Esophagus muscularis mucosa (tissue), 4 donors: ENCODE measurements at regions not wholly inside any gene's neighbourhood (a gene's known extent, or its start where the extent isn't known, plus 50 kb on each side); places are given as distances from the start of the nearest gene placed in this dataset.

Experiments
- DNase-seq: peaks from one replicate; pipeline ENCODE4 v3.0.0-alpha.2; 2017; ENCODE audit errors: extremely low spot score
- H3K27ac ChIP-seq, 4 donors: fragments of 200-600 bp; sonication (generic); replicated peaks in 1 of 4; 1 replicate in 3 of 4; 2 replicates in 1 of 4; pipeline ENCODE4 v1.5.1; 2016 to 2019; ENCODE audit warnings: mild to moderate bottlenecking in 1 of 4
- H3K27me3 ChIP-seq, 4 donors: fragments of 200-600 bp; sonication (generic); one replicate each; pipeline versions ENCODE4 v1.5.1 to v1.6.0; 2016 to 2019
- H3K36me3 ChIP-seq, 4 donors: fragments of 200-600 bp; sonication (generic); one replicate each; pipeline ENCODE4 v1.5.1; 2016 to 2019
- H3K4me1 ChIP-seq, 4 donors: fragments of 200-600 bp; sonication (generic); one replicate each; pipeline ENCODE4 v1.5.1; 2016 to 2019
- H3K4me3 ChIP-seq, 4 donors: fragments of 200-600 bp; sonication (generic); 1 replicate in 2 of 4; 2 replicates in 2 of 4; pipeline ENCODE4 v1.5.1; 2016 to 2019; ENCODE audit warnings: mild to moderate bottlenecking in 4 of 4, moderate library complexity in 1 of 4
- H3K9me3 ChIP-seq, 4 donors: fragments of 200-600 bp; sonication (generic); 1 replicate in 3 of 4; 2 replicates in 1 of 4; pipeline ENCODE4 v1.5.1; 2016 to 2019
- EP300 ChIP-seq: sonication (generic); formaldehyde crosslinking; IDR thresholded peaks from one replicate; pipeline ENCODE4 v1.6.1; 2017; ENCODE audit warnings: antibody characterized with exemption
- POLR2A ChIP-seq: fragments of 450-650 bp; IDR thresholded peaks from one replicate; pipeline ENCODE4 v1.6.1; 2017; ENCODE audit warnings: antibody characterized with exemption, moderate library complexity, mild to moderate bottlenecking, low read depth
- POLR2AphosphoS5 ChIP-seq, 2 donors: sonication (generic); formaldehyde crosslinking; IDR thresholded peaks; one replicate each; pipeline ENCODE4 v1.6.1; 2017; ENCODE audit warnings: antibody characterized with exemption in 2 of 2
- WGBS: methylation state at CpG from one replicate; pipeline ENCODE4 v1.1.5; 2018; 5-methylcytosine and 5-hydroxymethylcytosine counted together
- intact Hi-C: fragments of 100-400 bp; cut with DNase I; formaldehyde crosslinking; loops from one replicate; pipeline ENCODE4 v1.15.1; 2023
- TF ChIP-seq, protein P1 (sequence below), 3 experiments: fragments of 200-600 bp in 2 of 3; fragments of 450-650 bp in 1 of 3; sonication (generic) in 2 of 3; IDR thresholded peaks; one replicate each; pipeline ENCODE4 v1.5.1; 2017 to 2019; ENCODE audit warnings: antibody characterized with exemption in 3 of 3, mild to moderate bottlenecking in 2 of 3, moderate library complexity in 1 of 3

DNA sequence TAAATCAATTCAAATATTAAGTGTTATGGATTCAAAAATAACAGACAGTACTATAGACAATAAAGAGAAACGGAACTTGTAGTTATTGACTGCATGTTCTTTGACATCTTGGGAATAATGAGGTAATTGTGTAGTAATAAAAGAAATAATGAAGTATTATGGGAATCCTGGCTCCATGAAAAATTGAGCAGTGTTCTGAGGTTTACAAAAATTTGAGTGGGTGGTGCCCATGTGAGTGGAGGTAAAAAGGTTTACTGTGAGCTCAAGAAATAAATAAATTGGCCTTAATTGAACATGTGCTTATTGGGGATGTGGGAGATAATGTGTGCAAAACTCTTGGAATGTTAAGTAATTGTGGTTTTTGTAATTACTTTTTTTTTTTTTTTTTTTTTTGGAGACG is 1013.7 kb upstream of the GJE1 start:
- no peak overlapping the region for H3K27ac ChIP-seq
- 66% methylated on average over 2 of the region's 2 CpGs for WGBS
- no peaks in the 10 kb centered on the region for H3K27me3 ChIP-seq
- H3K4me1 ChIP-seq: peaks cover 0 to 9% (median 3%) of the 10 kb centered on the region in 4 donors
- TF ChIP-seq POLR2AphosphoS5 (IDR thresholded peaks at IDR 0.05) (no peak), EP300 (no peak), POLR2A (no peak)
- TF ChIP-seq, protein P1, sequence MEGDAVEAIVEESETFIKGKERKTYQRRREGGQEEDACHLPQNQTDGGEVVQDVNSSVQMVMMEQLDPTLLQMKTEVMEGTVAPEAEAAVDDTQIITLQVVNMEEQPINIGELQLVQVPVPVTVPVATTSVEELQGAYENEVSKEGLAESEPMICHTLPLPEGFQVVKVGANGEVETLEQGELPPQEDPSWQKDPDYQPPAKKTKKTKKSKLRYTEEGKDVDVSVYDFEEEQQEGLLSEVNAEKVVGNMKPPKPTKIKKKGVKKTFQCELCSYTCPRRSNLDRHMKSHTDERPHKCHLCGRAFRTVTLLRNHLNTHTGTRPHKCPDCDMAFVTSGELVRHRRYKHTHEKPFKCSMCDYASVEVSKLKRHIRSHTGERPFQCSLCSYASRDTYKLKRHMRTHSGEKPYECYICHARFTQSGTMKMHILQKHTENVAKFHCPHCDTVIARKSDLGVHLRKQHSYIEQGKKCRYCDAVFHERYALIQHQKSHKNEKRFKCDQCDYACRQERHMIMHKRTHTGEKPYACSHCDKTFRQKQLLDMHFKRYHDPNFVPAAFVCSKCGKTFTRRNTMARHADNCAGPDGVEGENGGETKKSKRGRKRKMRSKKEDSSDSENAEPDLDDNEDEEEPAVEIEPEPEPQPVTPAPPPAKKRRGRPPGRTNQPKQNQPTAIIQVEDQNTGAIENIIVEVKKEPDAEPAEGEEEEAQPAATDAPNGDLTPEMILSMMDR (IDR thresholded peaks at IDR 0.05): no peak
- no peak overlapping the region for H3K4me3 ChIP-seq
- DNase-seq: no peak
- no peaks in the 10 kb centered on the region for H3K9me3 ChIP-seq
- intact Hi-C loops: no loop called here
- H3K36me3 ChIP-seq: no peaks in the 10 kb centered on the region

DNA sequence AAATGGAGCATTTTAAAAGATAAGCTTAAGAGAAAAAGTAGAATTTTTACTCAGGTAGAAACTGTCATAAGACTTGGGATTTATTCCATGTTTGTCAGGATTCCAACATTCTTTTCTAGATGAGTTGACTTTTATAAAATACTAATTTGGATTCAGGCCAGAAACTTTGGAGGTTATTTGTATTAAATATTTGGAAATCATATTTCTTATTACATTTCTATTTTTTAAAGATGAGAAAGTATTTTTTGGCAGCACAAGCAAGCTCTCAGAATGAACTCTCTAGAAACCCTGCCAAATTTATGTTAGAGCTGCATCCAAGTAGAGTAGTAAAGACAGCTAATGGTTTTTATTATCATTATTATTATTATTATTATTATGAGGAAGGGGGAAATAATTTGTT is 1014.9 kb upstream of the GJE1 start:
- H3K27me3 ChIP-seq: no peaks in the 10 kb centered on the region
- no peaks in the 10 kb centered on the region for H3K36me3 ChIP-seq
- no peak overlapping the region for H3K27ac ChIP-seq
- H3K9me3 ChIP-seq: no peaks in the 10 kb centered on the region
- no peak for DNase-seq
- intact Hi-C loops: no loop called here
- H3K4me1 ChIP-seq: peaks cover 0 to 9% (median 3%) of the 10 kb centered on the region in 4 donors
- no peak for TF ChIP-seq POLR2A
- H3K4me3 ChIP-seq: no peak overlapping the region

DNA sequence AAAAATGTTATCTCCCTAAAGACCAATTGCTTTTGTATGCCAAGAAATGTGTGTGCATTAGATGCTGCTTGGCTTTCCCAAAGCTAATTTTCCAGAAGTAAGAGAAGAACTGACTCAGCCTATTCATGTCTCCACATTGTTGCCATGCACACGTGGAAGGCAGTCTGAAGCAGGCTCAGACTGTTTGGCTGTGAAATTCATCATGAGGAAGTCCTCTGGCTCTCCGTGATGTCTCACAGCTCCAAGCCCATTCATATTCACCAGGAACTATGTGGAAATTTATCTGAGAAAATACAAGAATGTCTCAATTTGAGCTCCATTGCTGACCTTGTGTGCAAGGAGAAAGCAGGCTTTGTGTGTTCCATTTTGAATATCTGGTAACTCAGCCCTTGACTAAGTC is 1022.2 kb upstream of the GJE1 start:
- intact Hi-C loops: no loop called here
- DNase-seq: no peak
- no peaks in the 10 kb centered on the region for H3K36me3 ChIP-seq

GRCh38 chr6:141107591-141108160 is 1025.0 kb upstream of the GJE1 start:
- H3K27me3 ChIP-seq: no peaks in the 10 kb centered on the region
- H3K36me3 ChIP-seq: no peaks in the 10 kb centered on the region
- WGBS: 77% methylated on average over 1 of the region's 1 CpG
- H3K4me3 ChIP-seq: no peak overlapping the region
- no peaks in the 10 kb centered on the region for H3K4me1 ChIP-seq
- no peak overlapping the region for H3K27ac ChIP-seq
- no peaks in the 10 kb centered on the region for H3K9me3 ChIP-seq
- DNase-seq: no peak
- intact Hi-C loops: no loop called here
- TF ChIP-seq POLR2A (no peak), EP300 (no peak), POLR2AphosphoS5 (IDR thresholded peaks at IDR 0.05) (no peak)
- TF ChIP-seq, protein P1 (IDR thresholded peaks at IDR 0.05): no peak

More for the DNA sequence above, 1022.2 kb upstream of the GJE1 start:
- 57% methylated on average over 2 of the region's 2 CpGs for WGBS
- TF ChIP-seq, protein P1 (IDR thresholded peaks at IDR 0.05): no peak
- TF ChIP-seq POLR2A (no peak), POLR2AphosphoS5 (IDR thresholded peaks at IDR 0.05) (no peak), EP300 (no peak)
- Histone ChIP-seq H3K4me1 (no peaks in the 10 kb centered on the region), H3K27me3 (no peaks in the 10 kb centered on the region), H3K4me3 (no peak overlapping the region), H3K9me3 (no peaks in the 10 kb centered on the region), H3K27ac (no peak overlapping the region)

DNA sequence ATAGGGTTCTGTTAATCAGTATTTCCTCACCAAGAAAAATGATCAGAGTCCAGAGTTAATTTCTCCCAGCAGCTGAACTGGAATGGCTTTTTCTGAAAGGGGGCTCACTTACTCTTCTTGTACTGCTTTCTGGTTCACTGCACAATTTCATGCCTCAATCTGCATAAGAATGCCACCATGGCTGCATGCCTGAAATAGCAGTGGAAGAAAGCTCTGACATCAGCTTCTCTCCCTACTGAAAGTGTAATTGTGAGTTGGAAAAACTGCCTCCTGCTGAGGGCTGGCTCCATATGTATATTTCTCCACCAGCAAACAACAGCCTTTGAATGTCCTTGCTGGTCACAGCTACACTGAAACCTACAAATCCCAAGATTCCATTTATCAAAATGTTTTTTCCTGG is 1027.2 kb upstream of the GJE1 start:
- intact Hi-C loops: no loop called here
- no peaks in the 10 kb centered on the region for H3K4me1 ChIP-seq
- no peaks in the 10 kb centered on the region for H3K9me3 ChIP-seq
- H3K27me3 ChIP-seq: no peaks in the 10 kb centered on the region
- no peak overlapping the region for H3K4me3 ChIP-seq
- no peak for DNase-seq
- no peak overlapping the region for H3K27ac ChIP-seq
- H3K36me3 ChIP-seq: no peaks in the 10 kb centered on the region
- no peak for TF ChIP-seq POLR2A
- no peak for TF ChIP-seq POLR2AphosphoS5 (IDR thresholded peaks at IDR 0.05)
- TF ChIP-seq EP300: no peak
- TF ChIP-seq, protein P1 (IDR thresholded peaks at IDR 0.05): no peak
